ENCODE measurements at regions not wholly inside any gene's neighbourhood (a gene's known extent, or its start where the extent isn't known, plus 50 kb on each side); places are given as distances from the start of the nearest gene placed in this dataset.

GRCh38 chr19:28065026-28065425 lies 1147.9 kb downstream of the UQCRFS1 start:
- TF ChIP-seq CTCF (conservative IDR thresholded peaks at IDR 0.05 in 1 of 2, IDR thresholded peaks at IDR 0.05 in 1 of 2; ENCODE audit: extremely low read depth in 1 of 2, insufficient read depth in 1 of 2, low read depth in 1 of 2, low read length in 2 of 2): no peak
- TF ChIP-seq EZH2 (IDR thresholded peaks at IDR 0.05; ENCODE audit: borderline replicate concordance, low read length): no peak

All from mammary epithelial cell (primary cell).